ENCODE measurements at regions not wholly inside any gene's neighbourhood (a gene's known extent, or its start where the extent isn't known, plus 50 kb on each side); places are given as distances from the start of the nearest gene placed in this dataset.

- DNase-seq = peak in 1 of 51 donors; percentile 79
These were observed 342.4 kb downstream of the USP25 start for GRCh38 chr21:16072221-16072620.

GRCh38 chr21:16072737-16073136, 343.0 kb downstream of the USP25 start:
- peak in 13 of 51 donors; percentile 3 to 91 (median 28) for DNase-seq

DNA sequence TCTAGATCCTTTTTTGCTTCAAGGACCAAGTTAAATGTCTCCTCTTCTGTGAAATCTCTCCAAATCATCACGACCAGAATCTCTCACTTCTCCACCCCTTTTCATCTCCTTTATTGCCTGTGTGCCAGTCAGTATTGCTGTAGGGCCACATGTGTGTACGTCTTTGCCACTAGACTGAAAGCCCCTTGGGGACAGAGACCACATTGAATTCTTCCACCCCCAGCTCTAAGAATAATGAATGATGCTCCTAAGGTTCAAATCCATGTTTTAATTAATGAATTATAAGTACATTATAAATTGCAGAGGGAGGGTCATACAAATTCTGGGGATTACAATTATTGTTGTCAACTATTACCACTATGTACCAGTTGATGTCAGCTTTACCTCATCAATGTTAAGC, 343.8 kb downstream of the USP25 start:
- DNase-seq = peak in 2 of 51 donors; percentile 60 to 82

DNA sequence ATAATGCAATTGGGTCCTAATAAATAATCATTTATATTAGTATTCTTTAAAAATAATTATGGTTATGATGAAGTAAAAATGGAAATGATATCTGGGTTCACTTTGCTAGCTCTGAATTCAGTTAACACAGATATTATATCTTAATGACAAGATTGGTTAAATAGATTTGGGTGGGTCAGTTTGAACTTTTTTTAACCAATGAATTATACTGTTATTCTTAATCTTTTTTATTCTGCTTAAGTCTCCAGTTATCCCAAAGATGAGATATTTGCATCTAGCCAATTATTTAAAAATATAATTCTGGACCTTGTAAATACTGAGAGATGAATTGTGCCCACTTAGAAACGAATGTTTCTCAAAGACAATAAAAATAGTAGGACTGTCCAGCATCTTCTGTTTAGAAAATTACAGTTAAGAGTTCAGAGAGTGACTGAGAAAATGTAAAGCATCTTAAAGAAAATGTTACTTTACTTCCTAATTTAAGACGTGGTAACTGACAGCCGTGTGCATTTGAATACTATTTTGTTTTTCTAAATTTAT, 345.2 kb downstream of the USP25 start:
- DNase-seq = no peak

GRCh38 chr21:16075649-16076282, 346.0 kb downstream of the USP25 start:
- DNase-seq = peak in 1 of 51 donors; percentile 78

DNA sequence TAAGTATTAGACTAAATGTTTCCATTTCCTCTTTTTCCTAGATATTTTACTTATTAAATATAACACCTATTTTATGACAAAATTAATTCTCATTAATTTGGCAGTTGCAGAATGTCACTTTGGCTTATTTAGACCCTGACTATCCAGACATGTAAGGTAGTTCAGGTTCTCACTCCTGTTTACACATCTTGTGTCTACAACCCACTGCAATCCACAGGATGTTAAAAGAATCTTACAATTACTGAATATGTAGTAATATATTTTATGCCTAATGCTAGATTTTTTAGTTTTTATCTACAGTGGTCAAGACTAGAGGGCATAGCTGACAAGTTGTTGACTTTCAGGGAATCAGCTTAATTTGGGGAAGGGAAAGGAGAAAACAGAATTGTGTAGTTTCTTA, 346.7 kb downstream of the USP25 start:
- peak in 1 of 51 donors; percentile 46 for DNase-seq

- peak in 2 of 51 donors; percentile 19 to 59 for DNase-seq
These were observed 348.6 kb downstream of the USP25 start for GRCh38 chr21:16078382-16078781.

DNA sequence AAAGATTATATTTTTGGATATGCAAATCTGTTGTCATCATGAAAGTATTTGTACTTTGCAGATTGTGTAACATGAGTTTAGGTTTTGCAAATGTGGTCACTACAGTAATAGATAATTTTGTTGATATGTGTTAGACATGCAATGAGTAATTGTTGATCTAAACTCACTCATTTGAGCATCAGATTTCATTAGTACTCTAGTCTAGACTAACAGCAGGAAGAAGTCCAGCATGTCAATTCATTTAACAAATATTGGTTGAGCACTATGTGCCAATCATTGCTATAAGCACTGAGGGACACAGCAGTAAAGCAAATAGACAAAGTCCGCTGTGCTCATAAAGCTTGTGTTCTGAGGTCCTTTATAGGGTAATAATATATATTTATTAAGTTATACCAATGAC, 350.0 kb downstream of the USP25 start:
- peak in 1 of 51 donors; percentile 63 for DNase-seq

- peak in 1 of 51 donors; percentile 23 for DNase-seq
These were observed 351.5 kb downstream of the USP25 start for GRCh38 chr21:16081304-16081703.

DNA sequence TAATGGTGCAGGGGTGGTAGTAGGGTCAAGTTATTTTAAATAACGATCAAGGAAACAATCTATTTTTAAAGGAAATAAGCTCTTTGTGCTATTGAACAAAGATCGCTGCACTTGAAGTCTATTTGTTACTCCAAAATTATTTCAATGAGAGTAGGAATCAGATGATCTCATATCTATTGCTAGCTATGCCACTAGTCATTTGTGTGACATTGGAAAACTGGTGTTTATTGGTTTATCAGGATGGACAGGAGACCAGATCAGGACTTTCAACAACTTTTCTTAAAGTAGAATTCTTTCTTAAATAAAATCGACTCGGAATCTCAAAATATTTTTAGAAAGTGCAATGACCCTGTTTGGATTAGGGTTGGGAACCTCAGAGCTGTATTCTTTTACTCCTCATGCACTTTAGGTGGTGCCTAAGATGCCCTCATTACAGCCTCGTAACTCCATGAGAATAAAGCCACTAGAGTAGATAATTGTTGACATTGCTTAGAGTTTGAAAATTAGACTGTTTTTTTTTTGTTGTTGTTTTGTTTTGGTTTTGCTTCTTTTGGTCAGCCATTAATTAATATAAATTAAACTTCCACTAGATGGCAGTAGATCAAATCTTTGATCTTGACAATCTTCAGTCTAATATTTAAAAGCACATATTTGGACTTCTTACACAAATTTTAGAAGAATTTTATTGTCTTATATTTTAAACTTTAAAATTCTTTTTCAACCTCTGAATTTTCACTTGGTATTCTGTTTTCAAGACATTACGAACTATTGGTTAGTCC, 352.4 kb downstream of the USP25 start:
- DNase-seq = peak in 2 of 51 donors; percentile 11 to 69

DNA sequence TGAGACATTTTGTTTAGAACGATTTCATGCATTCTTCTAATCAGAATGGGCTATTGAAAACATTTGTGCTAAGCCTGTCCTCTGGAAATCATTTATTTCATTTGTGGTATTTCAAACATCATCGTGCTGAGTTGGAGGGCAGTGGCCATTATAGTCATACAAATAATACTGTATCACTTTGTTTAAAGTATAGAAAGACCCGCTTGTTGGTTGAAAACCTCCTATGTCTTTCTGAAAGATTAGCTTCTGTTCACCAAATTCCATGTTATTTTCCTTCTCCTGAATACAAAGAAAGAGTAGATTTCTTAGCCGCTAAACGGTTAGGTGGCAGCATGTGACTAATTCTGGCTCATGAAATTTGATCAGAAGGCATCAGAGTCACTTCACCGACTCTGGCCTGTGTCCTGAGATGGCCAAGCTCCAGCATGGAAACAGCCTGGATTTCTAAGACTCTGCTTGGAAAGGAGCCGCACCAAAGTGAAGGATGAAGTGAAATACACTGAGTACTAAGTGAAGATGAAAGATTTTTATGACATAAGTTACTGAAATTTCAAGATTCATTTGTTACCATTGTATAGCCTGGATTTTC, 355.1 kb downstream of the USP25 start:
- DNase-seq = peak in 35 of 51 donors; percentile 6 to 78 (median 51)

GRCh38 chr21:16085421-16085820, 355.6 kb downstream of the USP25 start:
- peak in 3 of 51 donors; percentile 13 to 57 (median 13) for DNase-seq

- DNase-seq = no peak
These were observed 356.3 kb downstream of the USP25 start for GRCh38 chr21:16086121-16086520.

GRCh38 chr21:16086936-16087335, 357.2 kb downstream of the USP25 start:
- DNase-seq = peak in 1 of 51 donors; percentile 64

DNA sequence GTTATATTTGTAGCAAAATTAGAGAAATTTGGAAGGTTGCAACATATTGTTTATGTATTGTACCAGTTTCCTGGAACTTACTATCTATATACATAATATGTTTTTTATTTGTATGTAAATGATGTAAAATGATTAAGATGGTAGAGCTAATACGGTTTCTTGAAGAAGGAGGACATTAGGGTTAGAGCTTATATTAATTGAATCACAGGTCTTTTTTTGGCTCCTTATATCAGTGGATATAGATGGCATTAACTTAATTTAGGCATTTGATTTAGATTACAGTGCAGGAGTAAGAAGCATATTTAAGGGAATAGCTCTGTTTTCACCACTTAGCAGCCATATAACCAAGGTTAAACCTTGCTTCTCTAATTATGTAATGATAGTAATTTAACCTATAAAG, 357.7 kb downstream of the USP25 start:
- no peak for DNase-seq

GRCh38 chr21:16088056-16088455, 358.3 kb downstream of the USP25 start:
- DNase-seq = no peak

- DNase-seq = no peak
These were observed 365.2 kb downstream of the USP25 start for GRCh38 chr21:16095005-16095404.

DNA sequence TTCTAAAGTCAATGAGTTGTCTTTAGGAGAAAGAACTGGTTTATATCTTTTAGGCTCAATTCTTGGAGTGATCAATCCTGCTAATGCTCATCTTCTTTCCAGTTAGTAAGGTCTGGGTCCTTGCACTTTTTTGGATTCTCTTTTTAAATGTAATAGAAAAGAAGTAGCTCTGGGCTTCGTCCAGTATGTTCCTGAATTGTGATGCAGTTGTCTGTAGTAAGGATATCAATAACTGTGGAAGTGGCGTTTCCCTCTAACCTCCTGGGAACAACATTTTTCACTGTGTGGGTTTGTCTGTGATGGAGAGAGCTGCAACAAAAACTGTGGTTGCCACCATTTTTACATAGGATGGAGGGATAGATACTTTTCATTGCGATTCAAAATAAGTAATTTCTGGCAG, 367.2 kb downstream of the USP25 start:
- no peak for DNase-seq

DNA sequence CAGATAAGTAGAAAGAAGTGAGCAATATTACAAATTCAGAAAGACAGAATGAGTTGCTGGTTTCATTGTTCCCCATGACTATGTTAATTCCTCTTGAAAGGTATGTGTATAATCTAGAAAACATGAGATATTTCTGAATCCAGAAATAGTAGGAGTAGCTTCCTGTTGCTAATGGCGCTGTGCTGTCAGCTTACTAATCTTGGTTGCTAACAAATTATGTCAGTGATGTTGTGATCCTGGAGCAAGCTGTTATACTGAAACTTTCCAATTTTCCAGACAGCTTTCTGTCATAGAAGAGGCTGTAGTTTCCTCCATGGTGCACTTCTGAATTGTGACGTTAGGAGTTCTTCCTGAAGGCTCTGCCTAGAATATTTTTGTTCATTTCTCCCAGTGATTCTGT, 372.3 kb downstream of the USP25 start:
- no peak for DNase-seq

- DNase-seq = no peak
These were observed 378.8 kb downstream of the USP25 start for GRCh38 chr21:16108561-16109075.

DNA sequence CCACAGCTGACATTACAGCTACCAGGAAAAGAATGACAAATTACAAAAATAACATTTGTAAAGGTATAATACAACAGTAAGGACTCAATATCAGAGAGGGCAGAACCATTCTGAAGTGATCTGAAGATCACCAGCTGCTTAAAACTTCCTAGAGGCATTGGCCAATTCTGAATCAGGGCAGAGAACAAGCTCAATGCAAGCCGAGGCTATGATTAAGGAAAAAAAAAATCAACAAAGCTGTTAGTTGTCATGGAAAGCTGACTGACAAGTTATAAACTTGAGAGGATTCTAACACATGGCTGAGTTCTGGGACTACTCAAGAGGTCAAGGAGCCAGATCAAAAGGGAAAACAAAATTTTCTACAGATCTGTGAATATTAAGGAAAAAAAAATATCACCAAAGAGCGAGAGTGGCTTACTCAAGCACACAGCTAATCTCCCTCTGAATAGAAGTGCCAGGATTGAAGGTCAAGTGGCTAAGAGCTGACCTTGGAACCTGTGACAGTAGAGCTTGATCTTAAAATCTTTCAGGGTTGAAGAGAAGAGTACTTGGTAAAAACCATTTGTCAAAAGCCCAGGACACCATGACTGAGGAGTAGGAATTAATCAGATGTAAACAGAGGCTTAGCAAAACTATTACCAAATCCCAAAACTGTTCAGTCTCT, 383.4 kb downstream of the USP25 start:
- DNase-seq = no peak
